Right atrium auricular region (tissue), 2 donors: ENCODE measurements at regions not wholly inside any gene's neighbourhood (a gene's known extent, or its start where the extent isn't known, plus 50 kb on each side); places are given as distances from the start of the nearest gene placed in this dataset.

Experiments used
- DNase-seq: peaks from one replicate; pipeline ENCODE4 v3.0.0-alpha.2; 2019; ENCODE audit warnings: low spot score
- H3K27ac ChIP-seq, 2 donors: fragments of 200-600 bp; sonication (generic); 1 replicate in 1 of 2; 2 replicates in 1 of 2; pipeline ENCODE4 v1.5.1; 2016 to 2019
- H3K27me3 ChIP-seq, 2 donors: fragments of 200-600 bp; sonication (generic); one replicate each; pipeline versions ENCODE4 v1.5.1 to v1.6.0; 2017 to 2019
- H3K36me3 ChIP-seq: fragments of 200-600 bp; sonication (generic); one replicate; pipeline ENCODE4 v1.5.1; 2016
- H3K4me1 ChIP-seq, 2 donors: fragments of 200-600 bp; sonication (generic); one replicate each; pipeline versions ENCODE4 v1.5.1 to v1.6.0; 2017 to 2019
- H3K4me3 ChIP-seq, 2 donors: fragments of 200-600 bp; sonication (generic); 1 replicate in 1 of 2; 2 replicates in 1 of 2; pipeline ENCODE4 v1.5.1; 2017 to 2019; ENCODE audit warnings: mild to moderate bottlenecking in 1 of 2, moderate library complexity in 1 of 2
- H3K9me3 ChIP-seq, 2 donors: fragments of 200-600 bp; sonication (generic); one replicate each; pipeline ENCODE4 v1.5.1; 2019
- TF ChIP-seq, protein P1 (sequence below), 2 donors: fragments of 200-600 bp; sonication (generic); IDR thresholded peaks; one replicate each; pipeline ENCODE4 v1.5.1; 2019; ENCODE audit warnings: antibody characterized with exemption in 2 of 2

DNA sequence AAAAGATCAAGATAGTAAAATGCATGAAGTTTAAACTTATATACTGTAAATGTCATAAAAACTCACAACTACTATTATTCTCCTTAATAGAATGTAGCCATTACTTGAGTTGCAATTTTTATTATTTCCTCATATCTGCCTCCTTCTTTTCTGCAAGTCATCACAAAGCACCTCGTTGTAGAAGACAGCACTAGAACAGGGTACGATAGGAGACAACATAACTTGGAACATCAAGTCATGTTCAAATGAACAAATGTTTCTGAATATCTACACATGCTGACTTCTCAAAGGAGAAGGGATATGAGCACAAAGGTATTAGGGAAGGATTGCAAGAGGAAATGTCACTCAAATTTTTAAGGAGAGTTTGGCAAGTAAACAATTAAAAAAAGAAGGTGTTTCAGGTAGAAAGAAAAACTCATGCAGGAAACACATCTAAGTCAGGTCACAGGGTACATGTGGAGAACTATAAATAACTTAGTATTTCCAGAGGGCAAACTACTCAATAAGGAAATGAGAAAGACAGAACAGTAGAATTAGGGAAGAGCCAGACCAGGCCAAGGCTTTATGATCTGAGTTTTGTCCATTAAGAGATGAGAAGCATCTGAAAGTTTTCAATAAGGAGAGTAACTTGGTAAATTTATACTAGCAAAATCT, 186.7 kb downstream of the CRPPA start:
- Histone ChIP-seq H3K9me3 (peaks cover 0 to 36% of the 10 kb centered on the region in 2 donors), H3K4me3 (no peak overlapping the region), H3K27me3 (no peaks in the 10 kb centered on the region), H3K36me3 (no peaks in the 10 kb centered on the region), H3K4me1 (peaks cover 0 to 5% of the 10 kb centered on the region in 2 donors), H3K27ac (peak overlapping the region; percentile 17 to 79)
- no peak for DNase-seq
- TF ChIP-seq, protein P1, sequence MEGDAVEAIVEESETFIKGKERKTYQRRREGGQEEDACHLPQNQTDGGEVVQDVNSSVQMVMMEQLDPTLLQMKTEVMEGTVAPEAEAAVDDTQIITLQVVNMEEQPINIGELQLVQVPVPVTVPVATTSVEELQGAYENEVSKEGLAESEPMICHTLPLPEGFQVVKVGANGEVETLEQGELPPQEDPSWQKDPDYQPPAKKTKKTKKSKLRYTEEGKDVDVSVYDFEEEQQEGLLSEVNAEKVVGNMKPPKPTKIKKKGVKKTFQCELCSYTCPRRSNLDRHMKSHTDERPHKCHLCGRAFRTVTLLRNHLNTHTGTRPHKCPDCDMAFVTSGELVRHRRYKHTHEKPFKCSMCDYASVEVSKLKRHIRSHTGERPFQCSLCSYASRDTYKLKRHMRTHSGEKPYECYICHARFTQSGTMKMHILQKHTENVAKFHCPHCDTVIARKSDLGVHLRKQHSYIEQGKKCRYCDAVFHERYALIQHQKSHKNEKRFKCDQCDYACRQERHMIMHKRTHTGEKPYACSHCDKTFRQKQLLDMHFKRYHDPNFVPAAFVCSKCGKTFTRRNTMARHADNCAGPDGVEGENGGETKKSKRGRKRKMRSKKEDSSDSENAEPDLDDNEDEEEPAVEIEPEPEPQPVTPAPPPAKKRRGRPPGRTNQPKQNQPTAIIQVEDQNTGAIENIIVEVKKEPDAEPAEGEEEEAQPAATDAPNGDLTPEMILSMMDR (IDR thresholded peaks at IDR 0.05): no peak

DNA sequence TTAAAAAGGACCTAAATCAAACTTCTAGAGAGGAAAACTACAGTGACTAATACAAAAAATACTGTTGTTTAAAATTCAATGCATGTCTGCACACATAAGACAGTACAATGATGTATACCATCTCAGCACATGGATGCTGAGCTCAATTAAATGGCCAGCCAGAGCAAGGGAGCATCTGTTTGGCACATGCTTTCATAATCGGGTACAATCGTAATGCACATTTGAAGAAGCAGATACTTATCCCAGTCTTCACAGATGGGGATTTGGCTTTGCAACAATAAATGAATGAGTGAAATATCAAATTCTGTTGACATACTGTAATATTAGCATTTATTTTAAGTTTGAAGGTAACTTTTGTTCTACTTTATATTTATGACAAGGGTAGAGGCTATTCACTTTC, 187.8 kb downstream of the CRPPA start:
- Histone ChIP-seq H3K27ac (no peak overlapping the region), H3K4me1 (peaks cover 0 to 5% of the 10 kb centered on the region in 2 donors), H3K4me3 (no peak overlapping the region), H3K36me3 (no peaks in the 10 kb centered on the region), H3K27me3 (no peaks in the 10 kb centered on the region), H3K9me3 (peaks cover 0 to 45% of the 10 kb centered on the region in 2 donors)
- no peak for DNase-seq
- TF ChIP-seq, protein P1 (IDR thresholded peaks at IDR 0.05): no peak

DNA sequence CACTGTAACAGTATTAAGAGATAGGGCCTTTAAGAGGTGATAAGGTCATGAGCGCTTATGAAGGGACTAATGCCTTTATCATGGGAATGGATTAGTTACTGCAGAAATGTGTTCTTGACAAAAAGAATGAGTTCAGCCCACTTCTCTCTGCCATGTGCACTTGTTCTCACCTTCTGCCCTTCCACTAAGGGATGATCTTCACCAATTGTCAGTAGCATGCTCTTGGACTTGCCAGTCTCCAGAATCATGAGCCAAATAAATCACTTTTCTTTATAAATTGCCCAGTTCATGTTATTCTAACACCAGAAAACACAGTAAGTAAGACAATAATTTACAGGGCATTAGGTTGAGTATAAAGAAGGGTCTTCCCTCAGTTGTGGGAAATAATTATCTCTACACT, 189.1 kb downstream of the CRPPA start:
- TF ChIP-seq, protein P1 (IDR thresholded peaks at IDR 0.05): no peak
- Histone ChIP-seq H3K27me3 (no peaks in the 10 kb centered on the region), H3K4me3 (no peak overlapping the region), H3K36me3 (no peaks in the 10 kb centered on the region), H3K4me1 (peaks cover 0 to 5% of the 10 kb centered on the region in 2 donors), H3K9me3 (peaks cover 0 to 45% of the 10 kb centered on the region in 2 donors), H3K27ac (no peak overlapping the region)
- no peak for DNase-seq

DNA sequence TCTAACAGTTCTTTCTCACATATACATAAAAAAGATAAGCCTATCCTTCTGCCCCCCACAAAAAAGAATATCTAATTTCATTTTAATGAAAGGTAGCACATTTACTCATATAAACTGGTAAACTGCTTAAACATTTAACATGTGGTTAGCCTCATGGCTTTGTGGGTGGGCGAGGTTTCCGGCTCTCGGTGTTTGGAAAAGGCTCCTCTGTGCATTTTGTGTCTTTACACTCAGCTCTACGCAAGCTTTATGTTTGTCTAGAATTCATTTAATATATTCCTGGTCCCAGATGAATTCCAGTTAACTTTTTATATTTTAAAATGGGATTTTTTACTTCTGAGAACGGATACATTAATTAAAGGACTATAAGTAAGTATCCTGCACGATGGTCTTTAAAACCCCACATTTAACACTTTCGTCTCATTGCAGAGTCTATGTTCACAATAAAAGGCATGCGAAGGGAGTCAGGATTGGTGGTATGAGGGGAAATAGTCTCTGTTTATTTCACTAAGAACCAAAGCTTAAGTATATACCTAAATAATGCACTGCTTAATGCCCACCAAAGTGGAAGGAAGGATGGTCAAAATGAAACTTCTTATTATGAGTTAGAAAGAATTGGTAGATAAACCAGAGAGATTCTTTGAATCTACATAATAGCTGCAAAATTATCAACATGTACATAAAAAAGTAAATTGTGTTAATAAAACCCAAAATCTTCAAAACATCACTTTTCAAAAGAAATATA, 197.2 kb downstream of the CRPPA start:
- no peaks in the 10 kb centered on the region for H3K36me3 ChIP-seq
- H3K27me3 ChIP-seq: no peaks in the 10 kb centered on the region
- no peaks in the 10 kb centered on the region for H3K4me1 ChIP-seq
- TF ChIP-seq, protein P1 (IDR thresholded peaks at IDR 0.05): no peak
- H3K9me3 ChIP-seq: peaks cover 0 to 3% of the 10 kb centered on the region in 2 donors
- no peak overlapping the region for H3K27ac ChIP-seq
- no peak overlapping the region for H3K4me3 ChIP-seq
- no peak for DNase-seq

DNA sequence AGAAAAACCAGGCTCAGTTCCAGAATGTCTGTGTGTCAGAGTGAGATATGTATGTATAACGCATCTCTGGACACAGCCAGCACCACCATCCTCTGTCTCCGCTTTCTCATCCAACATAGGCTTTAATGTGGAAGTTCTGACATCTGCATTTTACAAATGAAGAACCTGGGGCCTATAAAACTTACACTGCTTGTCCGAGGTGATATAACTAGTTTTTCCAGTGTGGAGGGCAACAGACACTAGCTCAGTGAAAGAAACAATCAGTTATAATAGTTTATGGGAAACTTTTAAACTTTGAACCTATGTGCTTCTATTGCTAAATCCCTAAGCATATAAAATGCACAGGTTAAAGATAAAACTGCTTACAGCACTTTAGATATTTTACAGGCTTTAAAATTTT, 208.7 kb downstream of the CRPPA start:
- H3K36me3 ChIP-seq: no peaks in the 10 kb centered on the region
- TF ChIP-seq, protein P1 (IDR thresholded peaks at IDR 0.05): no peak
- no peaks in the 10 kb centered on the region for H3K4me1 ChIP-seq
- H3K4me3 ChIP-seq: no peak overlapping the region
- no peak for DNase-seq
- no peak overlapping the region for H3K27ac ChIP-seq
- H3K27me3 ChIP-seq: no peaks in the 10 kb centered on the region
- no peaks in the 10 kb centered on the region for H3K9me3 ChIP-seq
